PC-9 (cell line): ENCODE measurements at regions not wholly inside any gene's neighbourhood (a gene's known extent, or its start where the extent isn't known, plus 50 kb on each side); places are given as distances from the start of the nearest gene placed in this dataset.

Source experiments
- EZH2 ChIP-seq: fragments of 200-600 bp; sonication (generic); IDR thresholded peaks from 2 replicates; pipeline ENCODE4 v1.8.0; 2017; ENCODE audit warnings: antibody characterized with exemption, low read depth
- TF ChIP-seq, protein P1 (sequence below): fragments of 200-600 bp; sonication (generic); conservative IDR thresholded peaks from 2 replicates; pipeline ENCODE4 v1.6.1; 2017; ENCODE audit warnings: mixed run types, antibody characterized with exemption, mild to moderate bottlenecking, moderate library complexity

DNA sequence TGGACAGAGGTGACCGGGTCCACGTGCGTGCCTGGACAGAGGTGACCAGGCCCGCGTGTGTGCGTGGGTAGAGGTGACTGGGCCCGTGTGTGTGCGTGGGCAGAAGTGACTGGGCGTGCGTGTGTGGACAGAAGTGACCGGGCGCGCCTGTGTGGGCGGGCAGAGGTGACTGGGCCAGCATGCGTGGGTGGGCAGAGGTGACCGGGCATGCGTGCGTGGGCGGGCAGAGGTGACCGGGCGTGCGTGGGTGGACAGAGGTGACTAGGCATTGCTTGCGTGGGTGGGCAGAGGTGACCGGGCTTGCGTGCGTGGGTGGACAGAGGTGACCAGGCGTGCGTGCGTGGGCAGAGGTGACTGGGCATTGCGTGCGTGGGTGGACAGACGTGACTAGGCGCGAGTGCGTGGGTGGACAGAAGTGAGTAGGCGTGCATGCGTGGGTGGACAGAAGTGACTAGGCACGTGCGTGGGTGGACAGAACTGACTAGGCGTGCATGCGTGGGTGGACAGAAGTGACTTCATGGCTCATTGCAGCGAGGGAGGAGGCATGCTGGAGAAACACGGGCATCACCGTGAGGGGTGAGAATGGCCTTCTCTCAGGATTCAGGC lies 254.1 kb upstream of the IRX4 start:
- no peak for TF ChIP-seq EZH2
- TF ChIP-seq, protein P1, sequence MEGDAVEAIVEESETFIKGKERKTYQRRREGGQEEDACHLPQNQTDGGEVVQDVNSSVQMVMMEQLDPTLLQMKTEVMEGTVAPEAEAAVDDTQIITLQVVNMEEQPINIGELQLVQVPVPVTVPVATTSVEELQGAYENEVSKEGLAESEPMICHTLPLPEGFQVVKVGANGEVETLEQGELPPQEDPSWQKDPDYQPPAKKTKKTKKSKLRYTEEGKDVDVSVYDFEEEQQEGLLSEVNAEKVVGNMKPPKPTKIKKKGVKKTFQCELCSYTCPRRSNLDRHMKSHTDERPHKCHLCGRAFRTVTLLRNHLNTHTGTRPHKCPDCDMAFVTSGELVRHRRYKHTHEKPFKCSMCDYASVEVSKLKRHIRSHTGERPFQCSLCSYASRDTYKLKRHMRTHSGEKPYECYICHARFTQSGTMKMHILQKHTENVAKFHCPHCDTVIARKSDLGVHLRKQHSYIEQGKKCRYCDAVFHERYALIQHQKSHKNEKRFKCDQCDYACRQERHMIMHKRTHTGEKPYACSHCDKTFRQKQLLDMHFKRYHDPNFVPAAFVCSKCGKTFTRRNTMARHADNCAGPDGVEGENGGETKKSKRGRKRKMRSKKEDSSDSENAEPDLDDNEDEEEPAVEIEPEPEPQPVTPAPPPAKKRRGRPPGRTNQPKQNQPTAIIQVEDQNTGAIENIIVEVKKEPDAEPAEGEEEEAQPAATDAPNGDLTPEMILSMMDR, result no peak
